GM21423 (cell line): ENCODE measurements at regions not wholly inside any gene's neighbourhood (a gene's known extent, or its start where the extent isn't known, plus 50 kb on each side); places are given as distances from the start of the nearest gene placed in this dataset.
"Not testable (repeated sequence)": the region's sequence is repeated elsewhere in the genome, so short reads cannot be mapped to it uniquely, and the experiment has no call there.

Experiments
- ATAC-seq: cut with Tn5 transposase; IDR thresholded peaks from one replicate; pipeline ENCODE4 v1.9.1; 2021; ENCODE audit warnings: mild to moderate bottlenecking, moderate library complexity; ENCODE audit not compliant: unreplicated experiment

GRCh38 chr9:109972026-109972882, 192.3 kb downstream of the PALM2AKAP2 start:
- ATAC-seq = peak; percentile 45

GRCh38 chr9:109973336-109973735, 193.3 kb downstream of the PALM2AKAP2 start:
- ATAC-seq = no peak

- ATAC-seq = peak; percentile 74
Measured at GRCh38 chr9:109974143-109974917, 194.3 kb downstream of the PALM2AKAP2 start.

- ATAC-seq = peak; percentile 2
Measured at GRCh38 chr9:109974918-109975276, 194.9 kb downstream of the PALM2AKAP2 start.

- ATAC-seq = no peak
Measured at GRCh38 chr9:109975574-109976295, 195.7 kb downstream of the PALM2AKAP2 start.

GRCh38 chr9:109976303-109976702, 196.3 kb downstream of the PALM2AKAP2 start:
- ATAC-seq = no peak

- ATAC-seq = no peak
Measured at GRCh38 chr9:109977521-109977920, 197.5 kb downstream of the PALM2AKAP2 start.

GRCh38 chr9:109981091-109981490, 201.1 kb downstream of the PALM2AKAP2 start:
- ATAC-seq = no peak

GRCh38 chr9:109986521-109986991, 206.6 kb downstream of the PALM2AKAP2 start:
- ATAC-seq = no peak

GRCh38 chr9:109989296-109989695, 209.3 kb downstream of the PALM2AKAP2 start:
- ATAC-seq = no peak

- ATAC-seq = no peak
Measured at GRCh38 chr9:109990541-109990940, 210.5 kb downstream of the PALM2AKAP2 start.

GRCh38 chr9:109992293-109992692, 212.3 kb downstream of the PALM2AKAP2 start:
- ATAC-seq = no peak

GRCh38 chr9:109993250-109993978, 213.4 kb downstream of the PALM2AKAP2 start:
- ATAC-seq = no peak

GRCh38 chr9:109994141-109994540, 213.8 kb downstream of the C9orf152 start:
- no peak for ATAC-seq

- ATAC-seq = no peak
Measured at GRCh38 chr9:109996936-109997580, 210.9 kb downstream of the C9orf152 start.

- ATAC-seq = no peak
Measured at GRCh38 chr9:109997682-109998081, 210.3 kb downstream of the C9orf152 start.

GRCh38 chr9:110005521-110005920, 202.4 kb downstream of the C9orf152 start:
- not testable (repeated sequence) for ATAC-seq

- ATAC-seq = no peak
Measured at GRCh38 chr9:110006657-110007056, 201.3 kb downstream of the C9orf152 start.

- peak; percentile 78 for ATAC-seq
Measured at GRCh38 chr9:110007477-110008270, 200.3 kb downstream of the C9orf152 start.
